Glutamatergic neuron (in vitro differentiated cells): ENCODE measurements at regions not wholly inside any gene's neighbourhood (a gene's known extent, or its start where the extent isn't known, plus 50 kb on each side); places are given as distances from the start of the nearest gene placed in this dataset.

Experiments
- DNase-seq: peaks from one replicate; pipeline ENCODE4 v3.0.0; 2022
- H3K27ac Mint-ChIP-seq: one replicate; pipeline ENCODE4 v1.8.0; 2020; ENCODE audit warnings: mild to moderate bottlenecking, mixed read lengths, inconsistent platforms; ENCODE audit not compliant: unreplicated experiment
- H3K27me3 Mint-ChIP-seq: one replicate; pipeline ENCODE4 v1.8.0; 2020; ENCODE audit warnings: mild to moderate bottlenecking, moderate library complexity, mixed read lengths, inconsistent platforms; ENCODE audit not compliant: unreplicated experiment
- H3K36me3 Mint-ChIP-seq: one replicate; pipeline ENCODE4 v1.8.0; 2020; ENCODE audit warnings: mild to moderate bottlenecking, mixed read lengths, inconsistent platforms; ENCODE audit not compliant: unreplicated experiment
- H3K4me1 Mint-ChIP-seq: one replicate; pipeline ENCODE4 v1.8.0; 2020; ENCODE audit warnings: mild to moderate bottlenecking, low read depth, mixed read lengths, inconsistent platforms; ENCODE audit not compliant: unreplicated experiment
- H3K4me3 Mint-ChIP-seq: one replicate; pipeline ENCODE4 v1.8.0; 2020; ENCODE audit warnings: mild to moderate bottlenecking, mixed read lengths, inconsistent platforms; ENCODE audit not compliant: unreplicated experiment
- H3K9me3 Mint-ChIP-seq: one replicate; pipeline ENCODE4 v1.8.0; 2020; ENCODE audit warnings: mild to moderate bottlenecking, moderate library complexity, mixed read lengths, inconsistent platforms; ENCODE audit not compliant: unreplicated experiment
- TF ChIP-seq, protein P1 (sequence below): fragments of 200-600 bp; sonication (generic); IDR thresholded peaks from one replicate; pipeline ENCODE4 v1.5.0; 2021; ENCODE audit not compliant: partially characterized antibody, unreplicated experiment

DNA sequence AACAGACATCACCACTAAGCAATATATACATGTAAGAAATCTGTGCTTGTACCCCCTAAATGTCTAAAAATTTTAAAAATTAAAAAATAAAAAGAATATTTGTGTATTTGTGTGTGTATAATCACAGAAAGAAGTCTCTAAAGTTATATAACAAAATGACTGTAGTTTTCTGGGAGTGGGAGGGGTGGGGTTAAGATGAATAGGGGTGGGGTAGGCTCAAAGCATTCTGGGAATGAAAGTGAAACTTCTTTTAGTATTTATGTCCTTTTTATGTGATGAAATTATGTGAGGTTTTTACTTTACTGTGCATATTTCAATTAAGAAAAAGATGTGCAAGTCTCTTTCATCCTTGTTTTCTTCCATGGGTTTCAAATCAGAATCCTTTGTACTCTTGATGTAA, 65.3 kb downstream of the FASLG start:
- H3K27me3 Mint-ChIP-seq: no peaks in the 10 kb centered on the region
- H3K9me3 Mint-ChIP-seq: peaks cover 6% of the 10 kb centered on the region
- peaks cover 8% of the 10 kb centered on the region for H3K36me3 Mint-ChIP-seq
- DNase-seq: no peak
- TF ChIP-seq, protein P1, sequence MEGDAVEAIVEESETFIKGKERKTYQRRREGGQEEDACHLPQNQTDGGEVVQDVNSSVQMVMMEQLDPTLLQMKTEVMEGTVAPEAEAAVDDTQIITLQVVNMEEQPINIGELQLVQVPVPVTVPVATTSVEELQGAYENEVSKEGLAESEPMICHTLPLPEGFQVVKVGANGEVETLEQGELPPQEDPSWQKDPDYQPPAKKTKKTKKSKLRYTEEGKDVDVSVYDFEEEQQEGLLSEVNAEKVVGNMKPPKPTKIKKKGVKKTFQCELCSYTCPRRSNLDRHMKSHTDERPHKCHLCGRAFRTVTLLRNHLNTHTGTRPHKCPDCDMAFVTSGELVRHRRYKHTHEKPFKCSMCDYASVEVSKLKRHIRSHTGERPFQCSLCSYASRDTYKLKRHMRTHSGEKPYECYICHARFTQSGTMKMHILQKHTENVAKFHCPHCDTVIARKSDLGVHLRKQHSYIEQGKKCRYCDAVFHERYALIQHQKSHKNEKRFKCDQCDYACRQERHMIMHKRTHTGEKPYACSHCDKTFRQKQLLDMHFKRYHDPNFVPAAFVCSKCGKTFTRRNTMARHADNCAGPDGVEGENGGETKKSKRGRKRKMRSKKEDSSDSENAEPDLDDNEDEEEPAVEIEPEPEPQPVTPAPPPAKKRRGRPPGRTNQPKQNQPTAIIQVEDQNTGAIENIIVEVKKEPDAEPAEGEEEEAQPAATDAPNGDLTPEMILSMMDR: no peak
- H3K4me3 Mint-ChIP-seq: no peak overlapping the region
- no peak overlapping the region for H3K27ac Mint-ChIP-seq
- no peaks in the 10 kb centered on the region for H3K4me1 Mint-ChIP-seq

DNA sequence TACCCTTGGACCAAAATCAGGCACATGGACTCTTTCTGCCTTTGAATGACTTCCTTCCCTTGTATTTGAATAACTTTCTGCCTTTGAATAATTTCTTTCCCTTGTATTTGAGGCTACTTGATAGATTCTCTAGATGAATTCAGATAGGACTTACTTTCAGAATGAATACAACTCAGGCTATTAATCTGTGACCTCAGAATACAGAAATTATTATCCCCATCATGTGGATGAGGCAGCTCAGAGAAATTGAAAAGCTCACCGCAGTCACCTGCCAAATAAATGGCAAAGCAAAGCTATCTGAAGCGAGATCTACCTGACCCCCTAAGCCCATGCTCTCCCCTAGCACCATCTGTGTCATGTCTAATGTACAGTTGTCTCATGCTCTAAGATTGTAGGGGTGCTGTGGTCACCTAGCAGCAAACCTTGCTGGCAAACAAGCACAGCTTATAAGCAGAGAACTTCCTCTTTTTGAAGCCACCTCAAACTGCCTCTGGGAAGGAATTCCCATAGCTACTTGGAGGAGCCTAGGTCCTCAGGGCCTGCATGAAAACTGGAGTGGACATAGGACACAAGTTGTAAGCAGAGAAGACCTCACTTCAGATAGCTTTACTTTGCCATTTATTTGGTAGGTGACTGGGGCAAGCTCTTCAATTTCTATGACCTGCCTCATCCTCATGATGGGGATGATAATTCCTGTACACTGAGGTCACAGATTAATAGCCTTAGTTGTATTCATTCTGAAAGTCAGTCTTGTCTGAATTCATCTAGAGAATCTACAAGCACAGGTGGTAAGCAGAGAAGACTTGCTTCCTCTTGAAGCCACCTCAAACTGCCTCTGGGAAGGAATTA, 66.1 kb downstream of the FASLG start:
- H3K4me3 Mint-ChIP-seq: no peak overlapping the region
- no peaks in the 10 kb centered on the region for H3K27me3 Mint-ChIP-seq
- H3K27ac Mint-ChIP-seq: no peak overlapping the region
- DNase-seq: no peak
- TF ChIP-seq, protein P1: no peak
- peaks cover 6% of the 10 kb centered on the region for H3K9me3 Mint-ChIP-seq
- peaks cover 8% of the 10 kb centered on the region for H3K36me3 Mint-ChIP-seq
- H3K4me1 Mint-ChIP-seq: no peaks in the 10 kb centered on the region

DNA sequence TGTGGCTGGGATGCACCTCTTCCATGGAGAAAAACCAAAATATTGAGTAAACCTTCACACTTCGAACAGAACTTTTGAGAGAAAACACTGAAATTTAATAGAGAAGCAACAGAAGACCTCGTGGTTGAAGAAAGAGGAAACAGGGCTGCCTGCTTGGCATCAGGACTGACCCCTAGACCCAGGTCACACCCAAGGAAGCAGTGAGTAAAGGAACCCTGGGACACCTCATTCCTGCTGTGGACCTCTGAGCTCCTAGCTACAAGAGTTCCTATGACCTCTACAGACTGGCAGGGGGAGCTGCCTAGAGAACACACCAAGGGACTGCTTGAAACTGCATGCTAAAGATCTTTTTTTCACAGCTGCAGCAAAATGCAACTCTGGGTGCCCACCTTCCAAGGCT, 67.8 kb downstream of the FASLG start:
- H3K4me3 Mint-ChIP-seq: no peak overlapping the region
- peaks cover 8% of the 10 kb centered on the region for H3K36me3 Mint-ChIP-seq
- no peak for DNase-seq

DNA sequence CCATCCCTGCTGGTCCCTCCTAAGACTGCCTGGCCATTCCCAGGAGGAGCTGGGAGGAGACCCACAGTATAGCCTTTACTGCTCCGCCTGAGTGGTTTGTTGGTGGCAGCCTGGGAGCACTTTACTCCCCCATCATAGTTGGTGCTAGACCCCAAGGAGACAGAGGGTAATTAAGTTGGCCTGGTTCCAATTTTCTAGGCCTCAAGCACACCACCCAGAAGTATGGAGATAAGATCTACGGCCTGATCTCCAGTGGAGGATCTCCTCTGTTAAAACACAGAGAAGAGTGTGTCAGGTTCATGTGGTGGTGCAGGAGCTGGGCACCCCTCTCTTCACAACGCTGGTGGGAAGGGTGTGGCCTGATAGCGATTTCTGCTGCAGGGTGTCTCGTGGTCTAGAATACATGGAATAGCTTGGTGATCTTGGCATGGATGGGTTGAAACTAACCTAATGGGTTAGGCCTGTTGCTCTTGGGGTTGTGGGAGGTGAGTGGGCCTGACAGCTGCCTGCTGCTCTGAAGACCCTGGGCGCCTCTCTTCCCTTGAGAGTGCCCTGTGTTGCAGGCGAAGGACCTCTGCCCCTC, 68.5 kb downstream of the FASLG start:
- TF ChIP-seq, protein P1: no peak
- H3K27me3 Mint-ChIP-seq: no peaks in the 10 kb centered on the region
- H3K4me1 Mint-ChIP-seq: no peaks in the 10 kb centered on the region
- H3K36me3 Mint-ChIP-seq: peaks cover 8% of the 10 kb centered on the region
- H3K9me3 Mint-ChIP-seq: peaks cover 6% of the 10 kb centered on the region
- no peak overlapping the region for H3K27ac Mint-ChIP-seq
- no peak for DNase-seq
- H3K4me3 Mint-ChIP-seq: no peak overlapping the region

More for the DNA sequence above, 67.8 kb downstream of the FASLG start:
- Mint-ChIP-seq H3K9me3 (peaks cover 6% of the 10 kb centered on the region), H3K27ac (no peak overlapping the region), H3K4me1 (no peaks in the 10 kb centered on the region), H3K27me3 (no peaks in the 10 kb centered on the region)
- TF ChIP-seq, protein P1: no peak
